Gastrocnemius medialis (tissue), 4 donors: ENCODE measurements at regions not wholly inside any gene's neighbourhood (a gene's known extent, or its start where the extent isn't known, plus 50 kb on each side); places are given as distances from the start of the nearest gene placed in this dataset.

ENCODE experiments used
- ATAC-seq, 2 donors: fragments of 150-250 bp; one replicate each; pipeline ENCODE4 v1.9.1; 2016
- DNase-seq, 2 donors: peaks; one replicate each; pipeline ENCODE4 v3.0.0-alpha.2; 2019
- H3K27ac ChIP-seq, 4 donors: fragments of 200-600 bp; sonication (generic); 1 replicate in 1 of 4; 2 replicates in 3 of 4; pipeline ENCODE4 v1.5.1; 2016 to 2018; ENCODE audit warnings: mild to moderate bottlenecking in 2 of 4, moderate library complexity in 1 of 4
- H3K27me3 ChIP-seq, 3 donors: fragments of 200-600 bp; sonication (generic) in 2 of 3; 1 replicate in 1 of 3; 2 replicates in 2 of 3; pipeline versions ENCODE4 v1.5.1 to v1.6.0; 2016 to 2019; ENCODE audit warnings: mild to moderate bottlenecking in 1 of 3, moderate library complexity in 1 of 3
- H3K36me3 ChIP-seq, 2 donors: fragments of 200-600 bp; sonication (generic) in 1 of 2; one replicate each; pipeline ENCODE4 v1.5.1; 2017 to 2018
- H3K4me1 ChIP-seq, 2 donors: fragments of 200-600 bp; sonication (generic) in 1 of 2; one replicate each; pipeline ENCODE4 v1.5.1; 2016 to 2017; ENCODE audit warnings: mild to moderate bottlenecking in 2 of 2
- H3K4me3 ChIP-seq, 4 donors: fragments of 200-600 bp; sonication (generic) in 3 of 4; 1 replicate in 1 of 4; 2 replicates in 3 of 4; pipeline ENCODE4 v1.5.1; 2016 to 2019; ENCODE audit warnings: mild to moderate bottlenecking in 2 of 4
- H3K9me3 ChIP-seq, 3 donors: fragments of 200-600 bp; sonication (generic) in 2 of 3; 1 replicate in 1 of 3; 2 replicates in 2 of 3; pipeline ENCODE4 v1.5.1; 2016 to 2019
- CTCF ChIP-seq, 5 experiments: fragments of 450-650 bp in 3 of 5; fragments of 200-600 bp in 2 of 5; sonication (generic) in 2 of 5; IDR thresholded peaks in 4 of 5; conservative IDR thresholded peaks in 1 of 5; 1 replicate in 4 of 5; 2 replicates in 1 of 5; pipeline ENCODE4 v1.5.1; 2016 to 2019; ENCODE audit warnings: antibody characterized with exemption in 5 of 5, mild to moderate bottlenecking in 3 of 5, moderate library complexity in 3 of 5
- POLR2A ChIP-seq, 2 donors: fragments of 450-650 bp; IDR thresholded peaks; one replicate each; pipeline ENCODE4 v1.6.1; 2017; ENCODE audit warnings: antibody characterized with exemption in 2 of 2, mild to moderate bottlenecking in 2 of 2, moderate library complexity in 2 of 2
- in situ Hi-C, 4 donors: fragments of 200-750 bp; cut with MboI; loops; one replicate each; pipeline versions ENCODE4 v1.15.0 to v1.8.0; 2017; ENCODE audit warnings: low sequenced_read_pairs in 4 of 4
- intact Hi-C: fragments of 100-400 bp; cut with DNase I; formaldehyde crosslinking; loops from one replicate; pipeline ENCODE4 v1.15.1; 2023; ENCODE audit warnings: low total_unique reads

- no peak for TF ChIP-seq CTCF (IDR thresholded peaks at IDR 0.05 in 4 of 5, conservative IDR thresholded peaks at IDR 0.05 in 1 of 5)
- TF ChIP-seq POLR2A (IDR thresholded peaks at IDR 0.05), result no peak
- no peak for ATAC-seq
- Histone ChIP-seq H3K4me3 (no peak overlapping the region), H3K9me3 (no peaks in the 10 kb centered on the region), H3K4me1 (peaks cover 0 to 5% of the 10 kb centered on the region in 2 donors), H3K36me3 (no peaks in the 10 kb centered on the region), H3K27ac (no peak overlapping the region), H3K27me3 (no peaks in the 10 kb centered on the region)
- intact Hi-C loops, result no loop called here
- in situ Hi-C loops, result no loop called here
- no peak for DNase-seq
Measured at GRCh38 chr4:23700197-23700596, 189.7 kb downstream of the PPARGC1A start.

- intact Hi-C loops, result no loop called here
- ATAC-seq, result peak; percentile 27 to 78
Measured at GRCh38 chr4:23697722-23698121, 192.1 kb downstream of the PPARGC1A start.

GRCh38 chr4:23697001-23697528 is 192.8 kb downstream of the PPARGC1A start:
- in situ Hi-C loops, result loop anchor here in 1 of 4 donors (25.0 kb wide), 1 partner anchor 335 kb away; no protein-coding TSS in a partner anchor
- ATAC-seq (no peak), DNase-seq (no peak)
- H3K4me3 ChIP-seq, result no peak overlapping the region
- H3K27ac ChIP-seq, result no peak overlapping the region
- no peaks in the 10 kb centered on the region for H3K9me3 ChIP-seq
- H3K27me3 ChIP-seq, result no peaks in the 10 kb centered on the region
- intact Hi-C loops, result no loop called here
- no peaks in the 10 kb centered on the region for H3K36me3 ChIP-seq
- TF ChIP-seq POLR2A (IDR thresholded peaks at IDR 0.05) (no peak), CTCF (IDR thresholded peaks at IDR 0.05 in 4 of 5, conservative IDR thresholded peaks at IDR 0.05 in 1 of 5) (no peak)
- peaks cover 0 to 5% of the 10 kb centered on the region in 2 donors for H3K4me1 ChIP-seq

More at GRCh38 chr4:23697722-23698121, 192.1 kb downstream of the PPARGC1A start:
- in situ Hi-C loops, result loop anchor here in 1 of 4 donors (25.0 kb wide), 1 partner anchor 335 kb away; no protein-coding TSS in a partner anchor
- TF ChIP-seq POLR2A (IDR thresholded peaks at IDR 0.05) (no peak), CTCF (IDR thresholded peaks at IDR 0.05 in 4 of 5, conservative IDR thresholded peaks at IDR 0.05 in 1 of 5) (no peak)
- no peak overlapping the region for H3K4me3 ChIP-seq
- H3K9me3 ChIP-seq, result no peaks in the 10 kb centered on the region
- no peaks in the 10 kb centered on the region for H3K36me3 ChIP-seq
- no peak overlapping the region for H3K27ac ChIP-seq
- H3K27me3 ChIP-seq, result no peaks in the 10 kb centered on the region
- peaks cover 0 to 5% of the 10 kb centered on the region in 2 donors for H3K4me1 ChIP-seq
- no peak for DNase-seq

DNA sequence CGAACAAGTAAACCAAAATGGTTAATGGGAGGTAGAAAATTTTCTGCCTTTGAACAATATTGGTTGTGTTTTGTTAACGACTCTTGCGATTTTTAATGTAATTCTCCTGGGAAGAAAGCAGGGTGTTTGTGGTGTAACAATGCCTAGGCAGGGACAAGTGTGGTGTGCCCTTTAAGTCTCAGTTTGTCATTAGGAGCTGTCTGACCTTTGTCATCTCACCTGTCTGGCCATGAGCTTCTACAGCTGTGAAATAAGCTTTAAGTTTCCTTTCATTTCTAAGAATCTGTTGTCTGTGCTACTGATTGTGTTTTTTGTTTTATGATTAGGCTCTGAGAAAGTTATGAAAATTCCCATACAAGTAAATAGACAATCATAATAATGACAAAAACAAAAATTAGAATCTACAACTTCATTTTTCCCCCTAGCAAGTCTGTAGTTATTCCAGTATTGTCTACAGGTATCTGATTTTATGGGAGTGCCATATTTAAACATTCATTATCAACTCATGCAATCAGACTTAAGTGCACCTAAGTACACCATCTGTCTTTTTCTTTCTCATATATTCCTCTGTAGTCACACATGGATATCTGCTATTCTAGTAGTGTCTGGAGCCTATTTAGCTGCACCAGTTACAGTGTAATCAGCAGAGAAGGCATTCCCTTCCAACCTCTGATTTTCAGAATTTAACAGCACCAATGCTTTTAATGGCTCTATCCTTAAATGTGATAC is 203.5 kb downstream of the PPARGC1A start:
- Histone ChIP-seq H3K4me1 (no peaks in the 10 kb centered on the region), H3K9me3 (no peaks in the 10 kb centered on the region), H3K27ac (no peak overlapping the region), H3K36me3 (no peaks in the 10 kb centered on the region), H3K4me3 (no peak overlapping the region), H3K27me3 (no peaks in the 10 kb centered on the region)
- intact Hi-C loops (no loop called here), in situ Hi-C loops (loop anchor here in 1 of 4 donors (25.0 kb wide), 1 partner anchor 324 kb away; no protein-coding TSS in a partner anchor)
- TF ChIP-seq POLR2A (IDR thresholded peaks at IDR 0.05) (no peak), CTCF (IDR thresholded peaks at IDR 0.05 in 4 of 5, conservative IDR thresholded peaks at IDR 0.05 in 1 of 5) (no peak)
- no peak for ATAC-seq
- DNase-seq, result no peak
